Right atrium auricular region (tissue), 2 donors: ENCODE measurements at regions not wholly inside any gene's neighbourhood (a gene's known extent, or its start where the extent isn't known, plus 50 kb on each side); places are given as distances from the start of the nearest gene placed in this dataset.

Experiments
- DNase-seq: peaks from one replicate; pipeline ENCODE4 v3.0.0-alpha.2; 2019; ENCODE audit warnings: low spot score
- H3K27ac ChIP-seq, 2 donors: fragments of 200-600 bp; sonication (generic); 1 replicate in 1 of 2; 2 replicates in 1 of 2; pipeline ENCODE4 v1.5.1; 2016 to 2019
- H3K27me3 ChIP-seq, 2 donors: fragments of 200-600 bp; sonication (generic); one replicate each; pipeline versions ENCODE4 v1.5.1 to v1.6.0; 2017 to 2019
- H3K36me3 ChIP-seq: fragments of 200-600 bp; sonication (generic); one replicate; pipeline ENCODE4 v1.5.1; 2016
- H3K4me1 ChIP-seq, 2 donors: fragments of 200-600 bp; sonication (generic); one replicate each; pipeline versions ENCODE4 v1.5.1 to v1.6.0; 2017 to 2019
- H3K4me3 ChIP-seq, 2 donors: fragments of 200-600 bp; sonication (generic); 1 replicate in 1 of 2; 2 replicates in 1 of 2; pipeline ENCODE4 v1.5.1; 2017 to 2019; ENCODE audit warnings: mild to moderate bottlenecking in 1 of 2, moderate library complexity in 1 of 2
- H3K9me3 ChIP-seq, 2 donors: fragments of 200-600 bp; sonication (generic); one replicate each; pipeline ENCODE4 v1.5.1; 2019
- TF ChIP-seq, protein P1 (sequence below), 2 donors: fragments of 200-600 bp; sonication (generic); IDR thresholded peaks; one replicate each; pipeline ENCODE4 v1.5.1; 2019; ENCODE audit warnings: antibody characterized with exemption in 2 of 2

DNA sequence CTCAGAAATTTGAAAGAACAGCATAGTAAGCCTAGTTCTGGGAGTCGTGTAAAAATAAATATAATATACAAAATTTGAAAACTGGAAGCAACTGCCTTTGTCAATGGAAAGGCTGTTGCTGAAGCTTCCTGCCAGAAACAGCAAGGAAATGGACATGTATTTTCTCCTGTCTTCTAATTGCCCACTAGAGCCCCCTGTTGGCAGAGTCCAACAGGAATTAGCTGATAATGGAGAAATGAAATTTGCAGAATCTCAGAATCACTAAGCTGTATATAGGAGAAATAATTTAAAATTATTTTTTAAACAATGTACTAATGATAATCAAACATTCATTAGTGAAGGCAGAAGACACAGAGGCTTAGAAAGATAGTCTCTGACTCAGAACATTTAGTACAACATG lies 414.8 kb downstream of the SLC6A15 start:
- no peaks in the 10 kb centered on the region for H3K9me3 ChIP-seq
- H3K36me3 ChIP-seq: no peaks in the 10 kb centered on the region
- H3K27me3 ChIP-seq: no peaks in the 10 kb centered on the region
- H3K27ac ChIP-seq: no peak overlapping the region
- no peak overlapping the region for H3K4me3 ChIP-seq
- TF ChIP-seq, protein P1, sequence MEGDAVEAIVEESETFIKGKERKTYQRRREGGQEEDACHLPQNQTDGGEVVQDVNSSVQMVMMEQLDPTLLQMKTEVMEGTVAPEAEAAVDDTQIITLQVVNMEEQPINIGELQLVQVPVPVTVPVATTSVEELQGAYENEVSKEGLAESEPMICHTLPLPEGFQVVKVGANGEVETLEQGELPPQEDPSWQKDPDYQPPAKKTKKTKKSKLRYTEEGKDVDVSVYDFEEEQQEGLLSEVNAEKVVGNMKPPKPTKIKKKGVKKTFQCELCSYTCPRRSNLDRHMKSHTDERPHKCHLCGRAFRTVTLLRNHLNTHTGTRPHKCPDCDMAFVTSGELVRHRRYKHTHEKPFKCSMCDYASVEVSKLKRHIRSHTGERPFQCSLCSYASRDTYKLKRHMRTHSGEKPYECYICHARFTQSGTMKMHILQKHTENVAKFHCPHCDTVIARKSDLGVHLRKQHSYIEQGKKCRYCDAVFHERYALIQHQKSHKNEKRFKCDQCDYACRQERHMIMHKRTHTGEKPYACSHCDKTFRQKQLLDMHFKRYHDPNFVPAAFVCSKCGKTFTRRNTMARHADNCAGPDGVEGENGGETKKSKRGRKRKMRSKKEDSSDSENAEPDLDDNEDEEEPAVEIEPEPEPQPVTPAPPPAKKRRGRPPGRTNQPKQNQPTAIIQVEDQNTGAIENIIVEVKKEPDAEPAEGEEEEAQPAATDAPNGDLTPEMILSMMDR (IDR thresholded peaks at IDR 0.05): no peak
- H3K4me1 ChIP-seq: no peaks in the 10 kb centered on the region
- DNase-seq: no peak

DNA sequence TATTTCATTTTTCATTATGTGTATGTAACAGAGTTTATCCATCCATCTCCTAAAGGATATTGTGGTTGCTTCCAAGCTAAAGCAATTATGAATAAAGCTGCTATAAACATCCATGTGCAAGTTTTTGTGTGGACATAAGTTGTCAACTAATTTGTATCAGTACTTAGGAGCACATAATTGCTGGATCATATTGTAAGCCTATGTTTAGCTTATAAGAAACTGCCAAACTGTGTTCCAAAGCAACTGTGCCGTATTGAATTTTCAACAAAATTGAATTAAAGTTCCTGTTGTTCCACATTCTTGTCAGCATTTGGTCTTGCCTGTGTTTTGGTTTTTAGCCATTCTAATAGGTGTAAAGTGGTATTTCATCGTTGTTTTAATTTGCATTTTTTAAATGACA lies 416.9 kb downstream of the SLC6A15 start:
- Histone ChIP-seq H3K27ac (no peak overlapping the region), H3K27me3 (no peaks in the 10 kb centered on the region), H3K4me3 (no peak overlapping the region), H3K4me1 (no peaks in the 10 kb centered on the region), H3K36me3 (no peaks in the 10 kb centered on the region), H3K9me3 (no peaks in the 10 kb centered on the region)
- DNase-seq: no peak
- TF ChIP-seq, protein P1 (IDR thresholded peaks at IDR 0.05): no peak

DNA sequence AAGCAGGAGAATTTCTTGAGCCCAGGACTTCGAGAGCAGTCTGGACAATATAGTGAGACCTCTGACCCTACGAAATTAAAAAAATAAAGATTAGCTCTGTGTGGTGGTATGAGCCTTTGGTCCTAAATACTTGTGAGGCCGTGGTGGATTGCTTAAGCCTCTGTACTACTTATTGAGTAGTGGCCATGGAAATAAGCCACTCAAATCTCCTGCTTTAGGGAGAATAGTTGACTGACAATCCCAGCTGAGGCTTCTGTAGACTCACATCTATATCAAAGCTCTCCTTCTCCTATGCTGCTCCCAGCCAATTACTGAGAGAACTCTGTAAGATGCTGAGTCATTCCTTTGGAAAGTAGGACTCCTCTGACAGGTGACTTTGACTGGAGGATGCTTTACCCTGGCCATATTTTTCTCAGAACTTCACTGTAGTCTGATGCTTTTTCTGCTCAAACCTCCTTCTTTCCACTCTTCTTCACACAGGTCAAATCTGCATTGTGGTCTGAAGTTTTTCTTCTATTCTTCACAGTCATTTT lies 420.2 kb downstream of the SLC6A15 start:
- no peaks in the 10 kb centered on the region for H3K36me3 ChIP-seq
- H3K9me3 ChIP-seq: no peaks in the 10 kb centered on the region
- no peak overlapping the region for H3K27ac ChIP-seq
- TF ChIP-seq, protein P1 (IDR thresholded peaks at IDR 0.05): no peak
- DNase-seq: no peak
- H3K4me1 ChIP-seq: no peaks in the 10 kb centered on the region
- H3K4me3 ChIP-seq: no peak overlapping the region
- H3K27me3 ChIP-seq: no peaks in the 10 kb centered on the region

DNA sequence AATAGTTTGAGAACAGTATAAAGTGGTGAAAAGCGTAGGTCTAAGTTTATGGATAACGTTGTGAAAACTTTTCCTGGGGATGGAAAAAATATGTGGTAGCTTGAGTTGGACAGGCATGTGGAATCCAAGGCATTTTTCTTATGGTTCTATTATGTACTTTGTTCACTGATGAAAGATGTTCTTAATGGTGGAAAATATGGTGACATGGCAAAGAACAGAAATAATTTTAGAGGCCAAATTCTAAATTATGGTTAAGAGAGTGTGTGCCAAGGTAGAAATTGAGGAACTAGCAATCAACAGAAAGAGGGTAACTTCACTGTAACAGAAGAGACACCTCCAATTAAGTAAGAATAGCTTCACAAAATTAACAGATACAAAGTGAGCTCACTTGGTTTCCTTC lies 427.8 kb downstream of the SLC6A15 start:
- DNase-seq: no peak
- Histone ChIP-seq H3K4me3 (no peak overlapping the region), H3K4me1 (no peaks in the 10 kb centered on the region), H3K9me3 (no peaks in the 10 kb centered on the region), H3K27me3 (no peaks in the 10 kb centered on the region), H3K36me3 (no peaks in the 10 kb centered on the region), H3K27ac (no peak overlapping the region)
- TF ChIP-seq, protein P1 (IDR thresholded peaks at IDR 0.05): no peak

DNA sequence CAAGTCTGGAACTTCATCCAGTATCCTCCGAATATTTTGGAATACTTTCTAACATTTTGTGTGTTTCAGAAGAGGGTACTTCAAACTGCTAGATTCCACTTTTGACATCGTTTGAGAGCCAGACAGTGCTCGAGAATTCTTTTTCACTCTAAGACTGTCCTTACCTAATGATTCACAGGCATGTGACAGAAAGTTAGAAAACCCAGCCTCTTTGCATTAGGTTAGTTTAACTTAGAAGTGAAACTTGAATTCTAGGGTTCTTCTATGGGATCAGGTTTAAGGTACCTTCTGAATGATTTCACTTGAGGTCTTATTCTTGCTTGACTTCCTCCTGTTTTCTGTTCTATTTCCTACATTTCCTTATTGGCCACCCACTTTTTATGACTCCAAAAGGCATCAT lies 431.8 kb downstream of the SLC6A15 start:
- no peaks in the 10 kb centered on the region for H3K4me1 ChIP-seq
- no peaks in the 10 kb centered on the region for H3K9me3 ChIP-seq
- no peaks in the 10 kb centered on the region for H3K27me3 ChIP-seq
- no peak overlapping the region for H3K27ac ChIP-seq
- no peaks in the 10 kb centered on the region for H3K36me3 ChIP-seq
- DNase-seq: no peak
- TF ChIP-seq, protein P1 (IDR thresholded peaks at IDR 0.05): no peak
- no peak overlapping the region for H3K4me3 ChIP-seq

DNA sequence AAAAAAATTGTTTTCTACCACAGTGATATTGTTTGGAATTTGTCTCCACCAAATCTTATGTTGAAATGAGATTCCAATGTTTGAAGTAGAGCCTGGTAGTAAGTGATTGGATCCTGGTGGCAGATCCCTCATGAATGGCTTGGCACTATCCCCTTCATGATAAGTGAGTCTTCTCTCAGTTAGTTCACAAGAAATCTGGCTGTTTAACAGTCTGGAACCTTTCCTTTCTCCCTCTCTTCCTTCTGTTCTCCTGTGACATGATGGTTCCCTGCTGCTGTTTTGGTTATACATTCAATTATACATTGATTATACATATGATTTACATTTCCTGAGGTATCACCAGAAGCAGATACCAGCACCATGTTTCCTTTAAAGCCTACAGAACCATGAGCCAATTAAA lies 442.2 kb downstream of the SLC6A15 start:
- H3K4me3 ChIP-seq: no peak overlapping the region
- no peaks in the 10 kb centered on the region for H3K36me3 ChIP-seq
- no peak for DNase-seq
- no peaks in the 10 kb centered on the region for H3K9me3 ChIP-seq
- TF ChIP-seq, protein P1 (IDR thresholded peaks at IDR 0.05): no peak
- H3K27ac ChIP-seq: no peak overlapping the region
- no peaks in the 10 kb centered on the region for H3K27me3 ChIP-seq
- no peaks in the 10 kb centered on the region for H3K4me1 ChIP-seq
